GM13976 (cell line): ENCODE measurements at regions not wholly inside any gene's neighbourhood (a gene's known extent, or its start where the extent isn't known, plus 50 kb on each side); places are given as distances from the start of the nearest gene placed in this dataset.

ENCODE experiments used
- DNase-seq: peaks from one replicate; pipeline ENCODE4 v3.0.0; 2012; ENCODE audit warnings: low spot score
- CTCF ChIP-seq: IDR thresholded peaks from 2 replicates; pipeline ENCODE4 v1.5.1; 2012; ENCODE audit warnings: borderline replicate concordance, mild to moderate bottlenecking; ENCODE audit not compliant: insufficient read depth; ENCODE audit errors: extremely low read depth, missing control alignments, control extremely low read depth
- in situ Hi-C: fragments of 300-500 bp; cut with MboI; formaldehyde crosslinking; loops from one replicate; pipeline ENCODE4 v1.12.0; 2022; ENCODE audit warnings: low sequenced_read_pairs, mixed read lengths, inconsistent platforms; ENCODE audit not compliant: unreplicated experiment

GRCh38 chr16:59759296-59759695, 1025.2 kb upstream of the GOT2 start:
- in situ Hi-C loops = no loop called here
- no peak for TF ChIP-seq CTCF
- no peak for DNase-seq

GRCh38 chr16:59758848-59759247, 1024.7 kb upstream of the GOT2 start:
- no peak for TF ChIP-seq CTCF
- in situ Hi-C loops = no loop called here
- no peak for DNase-seq

- in situ Hi-C loops = no loop called here
- no peak for TF ChIP-seq CTCF
Observed at GRCh38 chr16:59754854-59755253, 1020.7 kb upstream of the GOT2 start.

GRCh38 chr16:59749662-59750336, 1015.7 kb upstream of the GOT2 start:
- no peak for DNase-seq
- TF ChIP-seq CTCF = no peak
- in situ Hi-C loops = no loop called here

More at GRCh38 chr16:59754854-59755253, 1020.7 kb upstream of the GOT2 start:
- no peak for DNase-seq

- DNase-seq = no peak
- in situ Hi-C loops = no loop called here
- no peak for TF ChIP-seq CTCF
Observed at GRCh38 chr16:59748531-59748930, 1014.4 kb upstream of the GOT2 start.

GRCh38 chr16:59743504-59743903, 1009.4 kb upstream of the GOT2 start:
- no peak for TF ChIP-seq CTCF
- no peak for DNase-seq
- in situ Hi-C loops = no loop called here
